Fibroblast of lung (primary cell): ENCODE measurements at regions not wholly inside any gene's neighbourhood (a gene's known extent, or its start where the extent isn't known, plus 50 kb on each side); places are given as distances from the start of the nearest gene placed in this dataset.

ENCODE experiments used
- DNase-seq, 2 donors: peaks; one replicate each; pipeline versions ENCODE4 v3.0.0 to v3.0.0-alpha.2; 2010; ENCODE audit warnings: low read depth in 2 of 2
- H2AFZ ChIP-seq: 2 replicates; pipeline ENCODE4 v1.5.1; 2012; ENCODE audit warnings: low read length, control low read depth, inconsistent platforms
- H3K27ac ChIP-seq: 2 replicates; pipeline ENCODE4 v1.5.1; 2011; ENCODE audit warnings: low read length, control low read depth; ENCODE audit not compliant: insufficient read depth
- H3K27me3 ChIP-seq: 2 replicates; pipeline ENCODE4 v1.5.1; 2011; ENCODE audit warnings: mild to moderate bottlenecking, low read length; ENCODE audit not compliant: control insufficient read depth, insufficient read depth
- H3K36me3 ChIP-seq: 2 replicates; pipeline ENCODE4 v1.5.1; 2011; ENCODE audit warnings: low read length; ENCODE audit not compliant: control insufficient read depth, insufficient read depth
- H3K4me1 ChIP-seq: 2 replicates; pipeline ENCODE4 v1.5.1; 2011; ENCODE audit warnings: low read length; ENCODE audit not compliant: control insufficient read depth, insufficient read depth; ENCODE audit errors: extremely low read depth
- H3K4me2 ChIP-seq: 2 replicates; pipeline ENCODE4 v1.5.1; 2011; ENCODE audit warnings: low read length, control low read depth; ENCODE audit not compliant: insufficient read depth; ENCODE audit errors: extremely low read depth
- H3K4me3 ChIP-seq, 4 experiments: fragments of 200-600 bp in 1 of 4; sonication (generic) in 1 of 4; replicated peaks in 1 of 4; 2 replicates each; pipeline ENCODE4 v1.5.1; 2011 to 2016; ENCODE audit warnings: low read length in 4 of 4, low read depth in 3 of 4, mild to moderate bottlenecking in 3 of 4, control low read depth in 2 of 4, inconsistent platforms in 1 of 4, mixed read lengths in 1 of 4; ENCODE audit not compliant: insufficient read depth in 1 of 4; ENCODE audit errors: control extremely low read depth in 1 of 4
- H3K79me2 ChIP-seq: 2 replicates; pipeline ENCODE4 v1.5.1; 2012; ENCODE audit warnings: mild to moderate bottlenecking, low read length, inconsistent platforms; ENCODE audit not compliant: control insufficient read depth, insufficient read depth
- H3K9ac ChIP-seq: 2 replicates; pipeline ENCODE4 v1.5.1; 2011; ENCODE audit warnings: mild to moderate bottlenecking, low read length, control low read depth; ENCODE audit not compliant: insufficient read depth
- H3K9me3 ChIP-seq: 2 replicates; pipeline ENCODE4 v1.5.1; 2012; ENCODE audit warnings: low read depth, low read length; ENCODE audit not compliant: control insufficient read depth, insufficient read depth
- H4K20me1 ChIP-seq: 2 replicates; pipeline ENCODE4 v1.5.1; 2011; ENCODE audit warnings: low read length; ENCODE audit not compliant: control insufficient read depth, insufficient read depth; ENCODE audit errors: extremely low read depth
- CTCF ChIP-seq, 2 donors: IDR thresholded peaks in 1 of 2; conservative IDR thresholded peaks in 1 of 2; 1 replicate in 1 of 2; 2 replicates in 1 of 2; pipeline ENCODE4 v1.5.1; 2011 to 2012; ENCODE audit warnings: low read length in 2 of 2, control low read depth in 1 of 2, inconsistent platforms in 1 of 2, low read depth in 1 of 2, mild to moderate bottlenecking in 1 of 2
- EZH2 ChIP-seq: IDR thresholded peaks from 2 replicates; pipeline ENCODE4 v1.5.1; 2012; ENCODE audit warnings: low read length, control low read depth, mild to moderate bottlenecking; ENCODE audit errors: missing control alignments

- Histone ChIP-seq H3K4me1 (peaks cover 6% of the 10 kb centered on the region), H3K27me3 (no peaks in the 10 kb centered on the region), H3K9me3 (no peaks in the 10 kb centered on the region), H3K4me2 (no peak overlapping the region), H3K27ac (no peak overlapping the region), H4K20me1 (no peaks in the 10 kb centered on the region), H3K4me3 (no peak overlapping the region), H2AFZ (peak overlapping the region; percentile 19), H3K36me3 (no peaks in the 10 kb centered on the region), H3K9ac (no peak overlapping the region), H3K79me2 (no peaks in the 10 kb centered on the region)
- TF ChIP-seq EZH2 = no peak
- no peak for TF ChIP-seq CTCF (conservative IDR thresholded peaks at IDR 0.05 in 1 of 2, IDR thresholded peaks at IDR 0.05 in 1 of 2; ENCODE audit: low read depth in 1 of 2, low read length in 2 of 2)
- DNase-seq = peak; percentile 29 to 50
Measured at GRCh38 chr15:47412136-47412535, 305.2 kb upstream of the SEMA6D start.

- Histone ChIP-seq H3K36me3 (no peaks in the 10 kb centered on the region), H2AFZ (no peak overlapping the region), H4K20me1 (no peaks in the 10 kb centered on the region), H3K27ac (no peak overlapping the region), H3K9me3 (no peaks in the 10 kb centered on the region), H3K4me3 (no peak overlapping the region), H3K9ac (no peak overlapping the region), H3K4me2 (no peak overlapping the region), H3K4me1 (peaks cover 6% of the 10 kb centered on the region), H3K79me2 (no peaks in the 10 kb centered on the region), H3K27me3 (no peaks in the 10 kb centered on the region)
- no peak for TF ChIP-seq CTCF (conservative IDR thresholded peaks at IDR 0.05 in 1 of 2, IDR thresholded peaks at IDR 0.05 in 1 of 2; ENCODE audit: low read depth in 1 of 2, low read length in 2 of 2)
- TF ChIP-seq EZH2 = no peak
- no peak for DNase-seq
Measured at GRCh38 chr15:47412802-47413201, 304.5 kb upstream of the SEMA6D start.

GRCh38 chr15:47414207-47414606, 303.1 kb upstream of the SEMA6D start:
- Histone ChIP-seq H3K79me2 (no peaks in the 10 kb centered on the region), H3K4me3 (no peak overlapping the region), H3K9me3 (no peaks in the 10 kb centered on the region), H4K20me1 (no peaks in the 10 kb centered on the region), H3K27me3 (no peaks in the 10 kb centered on the region), H3K4me2 (no peak overlapping the region), H3K9ac (no peak overlapping the region), H3K4me1 (peaks cover 6% of the 10 kb centered on the region), H3K36me3 (no peaks in the 10 kb centered on the region), H3K27ac (no peak overlapping the region), H2AFZ (no peak overlapping the region)
- DNase-seq = no peak
- TF ChIP-seq CTCF (conservative IDR thresholded peaks at IDR 0.05 in 1 of 2, IDR thresholded peaks at IDR 0.05 in 1 of 2; ENCODE audit: low read depth in 1 of 2, low read length in 2 of 2) (no peak), EZH2 (no peak)
